ENCODE measurements at regions not wholly inside any gene's neighbourhood (a gene's known extent, or its start where the extent isn't known, plus 50 kb on each side); places are given as distances from the start of the nearest gene placed in this dataset.

DNA sequence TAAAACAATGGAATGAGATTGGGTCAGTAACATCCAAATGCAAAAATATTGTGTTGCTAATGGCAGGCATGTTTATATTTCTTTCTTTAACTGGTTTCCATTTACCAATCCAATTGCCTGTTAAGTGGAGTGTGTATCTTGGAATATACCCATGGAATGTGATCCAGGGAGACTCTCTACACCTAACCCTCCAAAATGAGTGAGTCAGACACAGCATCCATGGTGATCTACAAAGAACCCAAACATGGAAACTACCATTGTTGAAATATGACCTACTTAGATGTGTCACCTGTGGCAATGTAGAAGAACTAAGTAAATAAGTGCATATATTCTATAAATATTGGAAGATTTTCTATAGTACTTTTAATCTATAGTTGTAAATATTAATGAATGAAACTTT lies 110.3 kb downstream of the AREG start:
- TF ChIP-seq, protein P1, sequence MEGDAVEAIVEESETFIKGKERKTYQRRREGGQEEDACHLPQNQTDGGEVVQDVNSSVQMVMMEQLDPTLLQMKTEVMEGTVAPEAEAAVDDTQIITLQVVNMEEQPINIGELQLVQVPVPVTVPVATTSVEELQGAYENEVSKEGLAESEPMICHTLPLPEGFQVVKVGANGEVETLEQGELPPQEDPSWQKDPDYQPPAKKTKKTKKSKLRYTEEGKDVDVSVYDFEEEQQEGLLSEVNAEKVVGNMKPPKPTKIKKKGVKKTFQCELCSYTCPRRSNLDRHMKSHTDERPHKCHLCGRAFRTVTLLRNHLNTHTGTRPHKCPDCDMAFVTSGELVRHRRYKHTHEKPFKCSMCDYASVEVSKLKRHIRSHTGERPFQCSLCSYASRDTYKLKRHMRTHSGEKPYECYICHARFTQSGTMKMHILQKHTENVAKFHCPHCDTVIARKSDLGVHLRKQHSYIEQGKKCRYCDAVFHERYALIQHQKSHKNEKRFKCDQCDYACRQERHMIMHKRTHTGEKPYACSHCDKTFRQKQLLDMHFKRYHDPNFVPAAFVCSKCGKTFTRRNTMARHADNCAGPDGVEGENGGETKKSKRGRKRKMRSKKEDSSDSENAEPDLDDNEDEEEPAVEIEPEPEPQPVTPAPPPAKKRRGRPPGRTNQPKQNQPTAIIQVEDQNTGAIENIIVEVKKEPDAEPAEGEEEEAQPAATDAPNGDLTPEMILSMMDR (IDR thresholded peaks at IDR 0.05; ENCODE audit: low read depth, low read length, poor library complexity, severe bottlenecking): no peak
- TF ChIP-seq EZH2phosphoT487 (IDR thresholded peaks at IDR 0.05; ENCODE audit: borderline replicate concordance, low read length): no peak
- Histone ChIP-seq H3K4me2 (ENCODE audit: low read length) (no peak overlapping the region), H3K27me3 (ENCODE audit: control insufficient read depth, low read length) (no peaks in the 10 kb centered on the region), H3F3A (ENCODE audit: control insufficient read depth, insufficient read depth) (no peaks in the 10 kb centered on the region), H3K4me1 (ENCODE audit: control insufficient read depth, low read length) (no peaks in the 10 kb centered on the region), H3K9me2 (replicated peaks; ENCODE audit: control insufficient read depth, low read length) (no peaks in the 10 kb centered on the region), H3K4me3 (ENCODE audit: low read length) (no peak overlapping the region), H3K9me3 (ENCODE audit: control insufficient read depth, insufficient read depth, low read length) (no peaks in the 10 kb centered on the region), H4K20me1 (ENCODE audit: control insufficient read depth, insufficient read depth, low read depth, low read length) (no peaks in the 10 kb centered on the region), H3K79me2 (ENCODE audit: control insufficient read depth, low read length) (no peaks in the 10 kb centered on the region), H3K27ac (ENCODE audit: low read depth, low read length) (no peak overlapping the region), H3K36me3 (ENCODE audit: control insufficient read depth, low read length) (no peaks in the 10 kb centered on the region)

- H3K27ac ChIP-seq (ENCODE audit: low read depth, low read length): no peak overlapping the region
- no peaks in the 10 kb centered on the region for H3K9me3 ChIP-seq (ENCODE audit: control insufficient read depth, insufficient read depth, low read length)
Measured at GRCh38 chr4:74555843-74556242, 110.9 kb downstream of the AREG start.

DNA sequence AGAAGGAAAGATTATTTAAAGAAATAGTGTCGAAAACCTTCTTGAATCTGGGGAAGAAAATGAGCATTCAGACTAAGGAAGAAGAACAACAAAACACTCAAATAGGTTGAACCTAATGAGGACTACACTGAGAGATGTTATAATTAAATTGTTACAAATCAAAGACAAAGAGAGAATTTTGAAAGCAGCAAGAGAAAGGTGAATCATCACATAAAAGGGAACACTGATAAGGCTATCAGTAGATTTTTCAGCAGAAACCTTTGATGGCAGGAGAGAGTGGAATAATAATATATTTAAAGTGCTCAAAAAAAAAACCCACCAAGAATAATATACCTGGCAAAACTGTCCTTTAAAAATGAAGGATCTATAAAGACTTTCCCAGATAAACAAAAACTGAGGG lies 114.9 kb downstream of the AREG start:
- TF ChIP-seq EZH2phosphoT487 (IDR thresholded peaks at IDR 0.05; ENCODE audit: borderline replicate concordance, low read length): no peak
- TF ChIP-seq, protein P1 (IDR thresholded peaks at IDR 0.05; ENCODE audit: low read depth, low read length, poor library complexity, severe bottlenecking): no peak
- no peaks in the 10 kb centered on the region for H3K4me1 ChIP-seq (ENCODE audit: control insufficient read depth, low read length)
- H3K9me2 ChIP-seq (replicated peaks; ENCODE audit: control insufficient read depth, low read length): no peaks in the 10 kb centered on the region
- no peaks in the 10 kb centered on the region for H3K27me3 ChIP-seq (ENCODE audit: control insufficient read depth, low read length)
- no peaks in the 10 kb centered on the region for H3K79me2 ChIP-seq (ENCODE audit: control insufficient read depth, low read length)
- H3K4me3 ChIP-seq (ENCODE audit: low read length): no peak overlapping the region
- H3K27ac ChIP-seq (ENCODE audit: low read depth, low read length): no peak overlapping the region
- no peaks in the 10 kb centered on the region for H3K36me3 ChIP-seq (ENCODE audit: control insufficient read depth, low read length)
- H4K20me1 ChIP-seq (ENCODE audit: control insufficient read depth, insufficient read depth, low read depth, low read length): no peaks in the 10 kb centered on the region
- no peaks in the 10 kb centered on the region for H3F3A ChIP-seq (ENCODE audit: control insufficient read depth, insufficient read depth)
- no peak overlapping the region for H3K4me2 ChIP-seq (ENCODE audit: low read length)
- H3K9me3 ChIP-seq (ENCODE audit: control insufficient read depth, insufficient read depth, low read length): no peaks in the 10 kb centered on the region

More at GRCh38 chr4:74555843-74556242, 110.9 kb downstream of the AREG start:
- no peaks in the 10 kb centered on the region for H3K9me2 ChIP-seq (replicated peaks; ENCODE audit: control insufficient read depth, low read length)
- H3K4me1 ChIP-seq (ENCODE audit: control insufficient read depth, low read length): no peaks in the 10 kb centered on the region
- H3K4me3 ChIP-seq (ENCODE audit: low read length): no peak overlapping the region
- no peaks in the 10 kb centered on the region for H3K27me3 ChIP-seq (ENCODE audit: control insufficient read depth, low read length)
- no peak for TF ChIP-seq EZH2phosphoT487 (IDR thresholded peaks at IDR 0.05; ENCODE audit: borderline replicate concordance, low read length)
- H3K79me2 ChIP-seq (ENCODE audit: control insufficient read depth, low read length): no peaks in the 10 kb centered on the region
- H4K20me1 ChIP-seq (ENCODE audit: control insufficient read depth, insufficient read depth, low read depth, low read length): no peaks in the 10 kb centered on the region
- no peaks in the 10 kb centered on the region for H3K36me3 ChIP-seq (ENCODE audit: control insufficient read depth, low read length)
- no peaks in the 10 kb centered on the region for H3F3A ChIP-seq (ENCODE audit: control insufficient read depth, insufficient read depth)
- no peak overlapping the region for H3K4me2 ChIP-seq (ENCODE audit: low read length)

DNA sequence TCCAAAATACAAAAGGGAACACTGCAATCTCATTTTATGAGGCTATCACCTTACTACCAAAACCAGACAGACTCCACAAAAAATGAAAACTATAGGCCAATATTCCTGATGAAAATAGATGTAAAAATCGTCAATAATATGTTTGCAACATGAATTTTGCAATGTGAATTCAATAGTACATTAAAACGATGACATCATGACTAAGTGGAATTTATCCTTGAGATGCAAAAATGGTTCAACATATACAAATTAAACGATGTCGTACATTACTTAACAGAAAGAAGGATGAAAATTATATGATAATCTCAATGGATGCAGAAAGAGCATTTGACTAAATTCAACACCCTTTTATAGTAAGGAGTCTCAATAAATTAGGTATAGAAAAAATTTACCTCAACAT lies 123.0 kb downstream of the AREG start:
- H3K9me3 ChIP-seq (ENCODE audit: control insufficient read depth, insufficient read depth, low read length): no peaks in the 10 kb centered on the region
- H3K36me3 ChIP-seq (ENCODE audit: control insufficient read depth, low read length): no peaks in the 10 kb centered on the region
- H4K20me1 ChIP-seq (ENCODE audit: control insufficient read depth, insufficient read depth, low read depth, low read length): no peaks in the 10 kb centered on the region
- H3K9me2 ChIP-seq (replicated peaks; ENCODE audit: control insufficient read depth, low read length): no peaks in the 10 kb centered on the region
- H3K4me1 ChIP-seq (ENCODE audit: control insufficient read depth, low read length): no peaks in the 10 kb centered on the region
- no peak overlapping the region for H3K4me3 ChIP-seq (ENCODE audit: low read length)
- no peaks in the 10 kb centered on the region for H3K79me2 ChIP-seq (ENCODE audit: control insufficient read depth, low read length)
- no peak overlapping the region for H3K27ac ChIP-seq (ENCODE audit: low read depth, low read length)
- H3F3A ChIP-seq (ENCODE audit: control insufficient read depth, insufficient read depth): no peaks in the 10 kb centered on the region
- TF ChIP-seq EZH2phosphoT487 (IDR thresholded peaks at IDR 0.05; ENCODE audit: borderline replicate concordance, low read length): no peak
- TF ChIP-seq, protein P1 (IDR thresholded peaks at IDR 0.05; ENCODE audit: low read depth, low read length, poor library complexity, severe bottlenecking): no peak
- no peak overlapping the region for H3K4me2 ChIP-seq (ENCODE audit: low read length)
- no peaks in the 10 kb centered on the region for H3K27me3 ChIP-seq (ENCODE audit: control insufficient read depth, low read length)
